Liver (tissue), 8 donors: ENCODE measurements at regions not wholly inside any gene's neighbourhood (a gene's known extent, or its start where the extent isn't known, plus 50 kb on each side); places are given as distances from the start of the nearest gene placed in this dataset.

Experiments used
- DNase-seq: peaks from one replicate; pipeline ENCODE4 v3.0.0-alpha.2; 2017; ENCODE audit warnings: low spot score
- H3K27ac ChIP-seq, 2 donors: one replicate each; pipeline ENCODE4 v1.7.0; 2013; ENCODE audit warnings: inconsistent platforms in 2 of 2, low read length in 2 of 2, control low read depth in 1 of 2, low read depth in 1 of 2, mild to moderate bottlenecking in 1 of 2
- H3K27me3 ChIP-seq, 4 donors: one replicate each; pipeline versions ENCODE4 v1.6.1 to v1.7.0; 2013; ENCODE audit warnings: low read length in 3 of 4, inconsistent platforms in 1 of 4, mild to moderate bottlenecking in 1 of 4, moderate library complexity in 1 of 4; ENCODE audit not compliant: control insufficient read depth in 4 of 4, insufficient read depth in 4 of 4
- H3K36me3 ChIP-seq, 4 donors: one replicate each; pipeline versions ENCODE4 v1.6.1 to v1.7.0; 2013; ENCODE audit warnings: low read length in 3 of 4, mild to moderate bottlenecking in 3 of 4, low read depth in 1 of 4, moderate library complexity in 1 of 4; ENCODE audit not compliant: control insufficient read depth in 4 of 4, insufficient read depth in 3 of 4
- H3K4me1 ChIP-seq, 4 donors: one replicate each; pipeline versions ENCODE4 v1.6.1 to v1.7.0; 2013; ENCODE audit warnings: low read length in 3 of 4, mild to moderate bottlenecking in 3 of 4, moderate library complexity in 1 of 4; ENCODE audit not compliant: control insufficient read depth in 4 of 4, insufficient read depth in 4 of 4
- H3K4me3 ChIP-seq, 3 donors: one replicate each; pipeline versions ENCODE4 v1.6.1 to v1.7.0; 2013; ENCODE audit warnings: low read length in 3 of 3, control low read depth in 1 of 3, low read depth in 1 of 3, mild to moderate bottlenecking in 1 of 3
- H3K9ac ChIP-seq, 2 donors: one replicate each; pipeline ENCODE4 v1.7.0; 2013; ENCODE audit warnings: low read length in 2 of 2, mild to moderate bottlenecking in 2 of 2, moderate library complexity in 2 of 2, control low read depth in 1 of 2, low read depth in 1 of 2
- H3K9me3 ChIP-seq, 4 donors: one replicate each; pipeline versions ENCODE4 v1.6.1 to v1.7.0; 2013; ENCODE audit warnings: low read length in 3 of 4; ENCODE audit not compliant: control insufficient read depth in 4 of 4
- EGR1 ChIP-seq, 2 donors: IDR thresholded peaks; 2 replicates each; pipeline ENCODE4 v1.6.1; 2016 to 2018; ENCODE audit warnings: antibody characterized with exemption in 2 of 2, low read depth in 2 of 2
- FOXA1 ChIP-seq: IDR thresholded peaks from 2 replicates; pipeline ENCODE4 v1.6.1; 2016; ENCODE audit warnings: antibody characterized with exemption
- FOXA2 ChIP-seq: IDR thresholded peaks from 2 replicates; pipeline ENCODE4 v1.6.1; 2016; ENCODE audit warnings: antibody characterized with exemption
- GABPA ChIP-seq, 2 donors: IDR thresholded peaks in 1 of 2; conservative IDR thresholded peaks in 1 of 2; 2 replicates each; pipeline ENCODE4 v1.6.1; 2016; ENCODE audit warnings: antibody characterized with exemption in 2 of 2, mild to moderate bottlenecking in 1 of 2, moderate library complexity in 1 of 2
- HNF4A ChIP-seq, 2 donors: conservative IDR thresholded peaks; 2 replicates each; pipeline ENCODE4 v1.6.1; 2016; ENCODE audit warnings: antibody characterized with exemption in 2 of 2, mild to moderate bottlenecking in 2 of 2
- HNF4G ChIP-seq: IDR thresholded peaks from 2 replicates; pipeline ENCODE4 v1.6.1; 2016; ENCODE audit warnings: antibody characterized with exemption
- JUND ChIP-seq, 2 donors: IDR thresholded peaks; 2 replicates each; pipeline ENCODE4 v1.6.1; 2016; ENCODE audit warnings: antibody characterized with exemption in 2 of 2
- NR2F2 ChIP-seq: IDR thresholded peaks from 2 replicates; pipeline ENCODE4 v1.6.1; 2016; ENCODE audit warnings: antibody characterized with exemption
- RAD21 ChIP-seq, 2 donors: IDR thresholded peaks; 2 replicates each; pipeline ENCODE4 v1.6.1; 2016; ENCODE audit warnings: antibody characterized with exemption in 2 of 2, mild to moderate bottlenecking in 2 of 2
- RXRA ChIP-seq, 2 donors: IDR thresholded peaks; 2 replicates each; pipeline ENCODE4 v1.6.1; 2017 to 2018; ENCODE audit warnings: antibody characterized with exemption in 2 of 2, mild to moderate bottlenecking in 1 of 2
- SP1 ChIP-seq: IDR thresholded peaks from 2 replicates; pipeline ENCODE4 v1.6.1; 2018; ENCODE audit warnings: antibody characterized with exemption, mild to moderate bottlenecking
- TAF1 ChIP-seq: conservative IDR thresholded peaks from 2 replicates; pipeline ENCODE4 v1.6.1; 2016; ENCODE audit warnings: antibody characterized with exemption, mild to moderate bottlenecking
- YY1 ChIP-seq: IDR thresholded peaks from 2 replicates; pipeline ENCODE4 v1.6.1; 2016; ENCODE audit warnings: antibody characterized with exemption, mild to moderate bottlenecking
- WGBS: extraction: QIAGEN DNeasy Blood & Tissue Kit; methylation state at CpG from one replicate; pipeline ENCODE4 v1.1.7; 2013; 5-methylcytosine and 5-hydroxymethylcytosine counted together
- TF ChIP-seq, protein P1 (sequence below): fragments of 150-350 bp; IDR thresholded peaks from 2 replicates; pipeline ENCODE4 v1.5.1; 2017; ENCODE audit warnings: improper control_type of control experiment, low read depth, low read length; ENCODE audit not compliant: missing input control
- TF ChIP-seq, protein P2 (sequence below): IDR thresholded peaks from 2 replicates; pipeline ENCODE4 v1.6.1; 2016; ENCODE audit warnings: antibody characterized with exemption
- TF ChIP-seq, protein P3 (sequence below): IDR thresholded peaks from 2 replicates; pipeline ENCODE4 v1.6.1; 2016; ENCODE audit warnings: antibody characterized with exemption
- TF ChIP-seq, protein P4 (sequence below): IDR thresholded peaks from 2 replicates; pipeline ENCODE4 v1.6.1; 2016; ENCODE audit warnings: antibody characterized with exemption, mild to moderate bottlenecking
- TF ChIP-seq, protein P5 (sequence below): IDR thresholded peaks from 2 replicates; pipeline ENCODE4 v1.6.1; 2016; ENCODE audit warnings: antibody characterized with exemption
- donor health status: healthy.
- donor health status: healthy.
- donor health status: healthy.
- donor health status: healthy.
- donor health status: healthy.

DNA sequence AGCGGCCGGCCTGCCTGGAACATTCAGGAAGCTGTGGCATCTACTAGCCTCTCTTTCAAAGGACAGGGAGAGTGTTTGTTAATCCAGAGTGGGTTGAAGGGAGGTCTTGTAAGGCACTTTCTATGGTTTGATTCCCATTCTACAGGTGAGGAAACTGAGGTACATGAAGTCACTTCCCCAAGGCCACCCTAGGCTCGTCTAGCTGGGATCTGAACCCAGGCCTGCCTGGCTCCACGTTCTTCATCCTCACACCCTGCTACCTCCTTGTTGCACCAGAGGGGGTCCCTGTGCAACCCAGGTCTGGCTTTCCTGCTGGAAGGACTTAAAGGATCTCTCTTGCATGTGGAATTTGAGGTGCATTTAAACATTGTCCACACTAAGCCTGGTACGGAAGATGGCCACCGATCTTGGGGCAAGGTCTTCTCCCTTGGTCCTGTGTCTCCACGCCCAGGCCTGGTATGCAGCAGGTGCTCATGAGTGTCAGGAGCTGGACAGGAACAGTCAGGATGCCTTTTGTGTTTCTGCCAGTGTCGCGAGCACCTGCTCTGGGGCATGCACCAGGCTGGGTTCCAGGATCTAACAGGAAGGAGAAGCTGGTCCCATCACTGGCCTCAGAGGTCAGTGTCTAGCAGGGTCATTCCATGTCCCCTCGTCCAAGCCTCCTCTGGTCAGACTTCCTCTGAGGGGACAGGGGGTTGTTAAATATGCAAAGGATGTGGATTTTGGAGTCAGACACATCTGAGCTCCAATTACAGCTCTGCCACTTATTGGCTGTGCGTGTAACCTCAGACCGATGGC, 103.2 kb upstream of the RUNX3 start:
- Histone ChIP-seq H3K4me3 (no peak overlapping the region), H3K36me3 (no peaks in the 10 kb centered on the region), H3K9ac (no peak overlapping the region), H3K4me1 (no peaks in the 10 kb centered on the region), H3K9me3 (no peaks in the 10 kb centered on the region), H3K27me3 (no peaks in the 10 kb centered on the region), H3K27ac (no peak overlapping the region)
- no peak for DNase-seq
- WGBS, result 84% methylated on average over 12 of the region's 12 CpGs
- TF ChIP-seq NR2F2, result no peak
- no peak for TF ChIP-seq GABPA (IDR thresholded peaks at IDR 0.05 in 1 of 2, conservative IDR thresholded peaks at IDR 0.05 in 1 of 2)
- TF ChIP-seq, protein P1, sequence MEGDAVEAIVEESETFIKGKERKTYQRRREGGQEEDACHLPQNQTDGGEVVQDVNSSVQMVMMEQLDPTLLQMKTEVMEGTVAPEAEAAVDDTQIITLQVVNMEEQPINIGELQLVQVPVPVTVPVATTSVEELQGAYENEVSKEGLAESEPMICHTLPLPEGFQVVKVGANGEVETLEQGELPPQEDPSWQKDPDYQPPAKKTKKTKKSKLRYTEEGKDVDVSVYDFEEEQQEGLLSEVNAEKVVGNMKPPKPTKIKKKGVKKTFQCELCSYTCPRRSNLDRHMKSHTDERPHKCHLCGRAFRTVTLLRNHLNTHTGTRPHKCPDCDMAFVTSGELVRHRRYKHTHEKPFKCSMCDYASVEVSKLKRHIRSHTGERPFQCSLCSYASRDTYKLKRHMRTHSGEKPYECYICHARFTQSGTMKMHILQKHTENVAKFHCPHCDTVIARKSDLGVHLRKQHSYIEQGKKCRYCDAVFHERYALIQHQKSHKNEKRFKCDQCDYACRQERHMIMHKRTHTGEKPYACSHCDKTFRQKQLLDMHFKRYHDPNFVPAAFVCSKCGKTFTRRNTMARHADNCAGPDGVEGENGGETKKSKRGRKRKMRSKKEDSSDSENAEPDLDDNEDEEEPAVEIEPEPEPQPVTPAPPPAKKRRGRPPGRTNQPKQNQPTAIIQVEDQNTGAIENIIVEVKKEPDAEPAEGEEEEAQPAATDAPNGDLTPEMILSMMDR, result no peak
- TF ChIP-seq, protein P2, sequence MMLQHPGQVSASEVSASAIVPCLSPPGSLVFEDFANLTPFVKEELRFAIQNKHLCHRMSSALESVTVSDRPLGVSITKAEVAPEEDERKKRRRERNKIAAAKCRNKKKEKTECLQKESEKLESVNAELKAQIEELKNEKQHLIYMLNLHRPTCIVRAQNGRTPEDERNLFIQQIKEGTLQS, result no peak
- no peak for TF ChIP-seq SP1
- TF ChIP-seq HNF4G, result no peak
- TF ChIP-seq RXRA (IDR thresholded peaks at IDR 0.05), result no peak
- TF ChIP-seq RAD21 (IDR thresholded peaks at IDR 0.05), result no peak
- no peak for TF ChIP-seq FOXA1
- TF ChIP-seq JUND (IDR thresholded peaks at IDR 0.05), result no peak

DNA sequence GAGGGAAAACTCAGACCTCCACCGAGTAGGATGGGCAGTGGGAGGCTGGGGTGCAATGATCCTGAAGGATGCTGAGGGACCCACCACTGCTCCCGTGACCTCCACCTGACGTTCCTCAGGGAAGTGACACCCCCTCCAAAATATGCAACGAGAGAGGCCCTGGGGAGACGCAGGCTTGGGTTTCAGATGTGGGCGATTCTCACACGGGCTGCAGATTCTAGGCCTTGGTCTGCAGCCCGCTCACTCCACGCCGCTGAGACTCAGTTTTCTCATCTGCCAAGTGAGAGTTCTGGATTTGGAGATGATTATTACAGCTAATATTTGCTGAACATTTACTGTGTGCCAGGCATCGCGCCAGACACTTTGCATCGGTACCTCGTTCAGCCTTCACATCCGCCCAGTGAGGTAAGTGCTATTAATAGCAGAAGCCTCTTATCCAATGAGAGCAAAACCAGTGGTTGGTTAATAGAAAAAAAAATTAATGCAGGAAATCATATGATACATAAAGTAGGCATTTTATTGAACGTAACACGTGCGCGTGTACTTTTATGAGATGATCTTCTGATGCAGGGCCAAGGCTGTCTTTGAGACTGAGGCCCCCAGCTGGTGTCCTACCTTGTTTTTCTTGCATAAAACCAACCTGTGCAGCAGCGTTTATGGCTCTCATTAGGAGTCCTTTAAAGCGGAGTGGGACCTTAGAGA, 102.0 kb upstream of the RUNX3 start:
- no peak overlapping the region for H3K4me3 ChIP-seq
- 72% methylated on average over 21 of the region's 21 CpGs for WGBS
- no peak for TF ChIP-seq SP1
- TF ChIP-seq RAD21 (IDR thresholded peaks at IDR 0.05), result peak in 1 of 2 donors; percentile 14

DNA sequence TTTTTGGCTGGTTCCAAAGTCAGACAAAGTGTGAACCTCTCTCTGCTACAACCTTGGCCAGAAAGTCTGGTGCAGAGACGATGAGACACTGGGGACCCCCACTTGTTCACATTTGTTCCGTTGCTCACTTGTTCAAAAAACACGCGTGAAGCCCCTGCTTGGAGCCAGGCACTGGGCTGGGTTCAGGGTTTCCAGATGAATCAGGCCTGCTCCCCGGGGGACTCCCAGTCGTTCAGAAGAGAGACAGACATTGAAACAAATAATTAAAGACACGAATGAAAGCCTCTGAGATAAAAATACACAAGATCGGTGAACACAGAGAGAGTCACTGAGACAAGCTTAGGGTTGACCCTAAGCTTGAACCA, 101.5 kb upstream of the RUNX3 start:
- 66% methylated on average over 8 of the region's 8 CpGs for WGBS
- Histone ChIP-seq H3K9ac (no peak overlapping the region), H3K36me3 (no peaks in the 10 kb centered on the region), H3K9me3 (no peaks in the 10 kb centered on the region), H3K4me1 (no peaks in the 10 kb centered on the region), H3K27me3 (no peaks in the 10 kb centered on the region), H3K27ac (no peak overlapping the region), H3K4me3 (no peak overlapping the region)
- no peak for DNase-seq
- TF ChIP-seq YY1 (no peak), RAD21 (IDR thresholded peaks at IDR 0.05) (no peak), HNF4G (no peak), NR2F2 (no peak), EGR1 (IDR thresholded peaks at IDR 0.05; ENCODE audit: low read depth in 2 of 2) (no peak), SP1 (no peak), HNF4A (conservative IDR thresholded peaks at IDR 0.05) (no peak), RXRA (IDR thresholded peaks at IDR 0.05) (no peak), TAF1 (no peak), FOXA2 (no peak), FOXA1 (no peak)
- TF ChIP-seq, protein P3, sequence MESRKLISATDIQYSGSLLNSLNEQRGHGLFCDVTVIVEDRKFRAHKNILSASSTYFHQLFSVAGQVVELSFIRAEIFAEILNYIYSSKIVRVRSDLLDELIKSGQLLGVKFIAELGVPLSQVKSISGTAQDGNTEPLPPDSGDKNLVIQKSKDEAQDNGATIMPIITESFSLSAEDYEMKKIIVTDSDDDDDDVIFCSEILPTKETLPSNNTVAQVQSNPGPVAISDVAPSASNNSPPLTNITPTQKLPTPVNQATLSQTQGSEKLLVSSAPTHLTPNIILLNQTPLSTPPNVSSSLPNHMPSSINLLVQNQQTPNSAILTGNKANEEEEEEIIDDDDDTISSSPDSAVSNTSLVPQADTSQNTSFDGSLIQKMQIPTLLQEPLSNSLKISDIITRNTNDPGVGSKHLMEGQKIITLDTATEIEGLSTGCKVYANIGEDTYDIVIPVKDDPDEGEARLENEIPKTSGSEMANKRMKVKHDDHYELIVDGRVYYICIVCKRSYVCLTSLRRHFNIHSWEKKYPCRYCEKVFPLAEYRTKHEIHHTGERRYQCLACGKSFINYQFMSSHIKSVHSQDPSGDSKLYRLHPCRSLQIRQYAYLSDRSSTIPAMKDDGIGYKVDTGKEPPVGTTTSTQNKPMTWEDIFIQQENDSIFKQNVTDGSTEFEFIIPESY, result no peak
- TF ChIP-seq, protein P4, sequence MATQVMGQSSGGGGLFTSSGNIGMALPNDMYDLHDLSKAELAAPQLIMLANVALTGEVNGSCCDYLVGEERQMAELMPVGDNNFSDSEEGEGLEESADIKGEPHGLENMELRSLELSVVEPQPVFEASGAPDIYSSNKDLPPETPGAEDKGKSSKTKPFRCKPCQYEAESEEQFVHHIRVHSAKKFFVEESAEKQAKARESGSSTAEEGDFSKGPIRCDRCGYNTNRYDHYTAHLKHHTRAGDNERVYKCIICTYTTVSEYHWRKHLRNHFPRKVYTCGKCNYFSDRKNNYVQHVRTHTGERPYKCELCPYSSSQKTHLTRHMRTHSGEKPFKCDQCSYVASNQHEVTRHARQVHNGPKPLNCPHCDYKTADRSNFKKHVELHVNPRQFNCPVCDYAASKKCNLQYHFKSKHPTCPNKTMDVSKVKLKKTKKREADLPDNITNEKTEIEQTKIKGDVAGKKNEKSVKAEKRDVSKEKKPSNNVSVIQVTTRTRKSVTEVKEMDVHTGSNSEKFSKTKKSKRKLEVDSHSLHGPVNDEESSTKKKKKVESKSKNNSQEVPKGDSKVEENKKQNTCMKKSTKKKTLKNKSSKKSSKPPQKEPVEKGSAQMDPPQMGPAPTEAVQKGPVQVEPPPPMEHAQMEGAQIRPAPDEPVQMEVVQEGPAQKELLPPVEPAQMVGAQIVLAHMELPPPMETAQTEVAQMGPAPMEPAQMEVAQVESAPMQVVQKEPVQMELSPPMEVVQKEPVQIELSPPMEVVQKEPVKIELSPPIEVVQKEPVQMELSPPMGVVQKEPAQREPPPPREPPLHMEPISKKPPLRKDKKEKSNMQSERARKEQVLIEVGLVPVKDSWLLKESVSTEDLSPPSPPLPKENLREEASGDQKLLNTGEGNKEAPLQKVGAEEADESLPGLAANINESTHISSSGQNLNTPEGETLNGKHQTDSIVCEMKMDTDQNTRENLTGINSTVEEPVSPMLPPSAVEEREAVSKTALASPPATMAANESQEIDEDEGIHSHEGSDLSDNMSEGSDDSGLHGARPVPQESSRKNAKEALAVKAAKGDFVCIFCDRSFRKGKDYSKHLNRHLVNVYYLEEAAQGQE, result no peak
- TF ChIP-seq, protein P5, sequence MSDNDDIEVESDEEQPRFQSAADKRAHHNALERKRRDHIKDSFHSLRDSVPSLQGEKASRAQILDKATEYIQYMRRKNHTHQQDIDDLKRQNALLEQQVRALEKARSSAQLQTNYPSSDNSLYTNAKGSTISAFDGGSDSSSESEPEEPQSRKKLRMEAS, result no peak
- TF ChIP-seq, protein P2, result no peak

More for the DNA sequence above, 102.0 kb upstream of the RUNX3 start:
- H3K27me3 ChIP-seq, result no peaks in the 10 kb centered on the region
- H3K36me3 ChIP-seq, result no peaks in the 10 kb centered on the region
- DNase-seq, result no peak
- H3K9me3 ChIP-seq, result no peaks in the 10 kb centered on the region
- H3K27ac ChIP-seq, result no peak overlapping the region
- no peaks in the 10 kb centered on the region for H3K4me1 ChIP-seq
- no peak overlapping the region for H3K9ac ChIP-seq
